ENCODE measurements at regions not wholly inside any gene's neighbourhood (a gene's known extent, or its start where the extent isn't known, plus 50 kb on each side); places are given as distances from the start of the nearest gene placed in this dataset.

DNA sequence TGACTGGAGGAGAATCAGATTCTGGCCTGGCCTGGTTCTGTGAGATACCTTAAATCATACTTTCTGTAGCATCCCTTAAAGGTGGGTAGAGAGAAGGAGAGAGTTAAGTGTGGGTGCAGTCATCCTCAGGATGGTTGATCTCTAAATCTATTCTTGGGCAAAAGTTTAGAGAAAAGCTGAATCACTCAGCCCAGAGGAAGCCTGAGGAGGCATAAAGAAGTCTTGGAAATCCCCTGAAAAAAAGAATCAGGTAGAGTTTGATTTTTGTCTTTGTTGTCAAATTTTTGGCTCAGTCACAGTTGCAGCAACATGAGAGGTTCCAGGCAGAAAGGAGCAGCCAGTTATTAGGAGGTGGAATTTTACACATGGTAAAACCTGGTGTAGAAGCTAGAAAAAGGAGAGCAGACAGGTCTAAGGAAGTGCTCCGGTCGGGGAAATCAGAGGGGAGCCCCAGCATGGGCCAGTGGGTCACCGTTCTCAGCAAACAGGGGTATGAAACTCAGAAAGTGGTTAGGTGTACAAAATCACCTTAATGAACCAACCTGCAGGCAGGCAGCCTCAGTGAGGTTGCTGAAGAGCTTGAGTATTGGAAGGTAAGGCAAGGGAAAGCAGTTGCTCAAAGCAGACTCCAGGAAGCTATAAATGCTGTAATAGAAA is 116.2 kb upstream of the CNTLN start:
- TF ChIP-seq, protein P1, sequence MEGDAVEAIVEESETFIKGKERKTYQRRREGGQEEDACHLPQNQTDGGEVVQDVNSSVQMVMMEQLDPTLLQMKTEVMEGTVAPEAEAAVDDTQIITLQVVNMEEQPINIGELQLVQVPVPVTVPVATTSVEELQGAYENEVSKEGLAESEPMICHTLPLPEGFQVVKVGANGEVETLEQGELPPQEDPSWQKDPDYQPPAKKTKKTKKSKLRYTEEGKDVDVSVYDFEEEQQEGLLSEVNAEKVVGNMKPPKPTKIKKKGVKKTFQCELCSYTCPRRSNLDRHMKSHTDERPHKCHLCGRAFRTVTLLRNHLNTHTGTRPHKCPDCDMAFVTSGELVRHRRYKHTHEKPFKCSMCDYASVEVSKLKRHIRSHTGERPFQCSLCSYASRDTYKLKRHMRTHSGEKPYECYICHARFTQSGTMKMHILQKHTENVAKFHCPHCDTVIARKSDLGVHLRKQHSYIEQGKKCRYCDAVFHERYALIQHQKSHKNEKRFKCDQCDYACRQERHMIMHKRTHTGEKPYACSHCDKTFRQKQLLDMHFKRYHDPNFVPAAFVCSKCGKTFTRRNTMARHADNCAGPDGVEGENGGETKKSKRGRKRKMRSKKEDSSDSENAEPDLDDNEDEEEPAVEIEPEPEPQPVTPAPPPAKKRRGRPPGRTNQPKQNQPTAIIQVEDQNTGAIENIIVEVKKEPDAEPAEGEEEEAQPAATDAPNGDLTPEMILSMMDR (IDR thresholded peaks at IDR 0.05 in 4 of 5, conservative IDR thresholded peaks at IDR 0.05 in 1 of 5), result no peak
- peak in 1 of 2 donors; percentile 42 for TF ChIP-seq POLR2A (IDR thresholded peaks at IDR 0.05)

Measured in gastrocnemius medialis (tissue), 4 donors.